ENCODE measurements at regions not wholly inside any gene's neighbourhood (a gene's known extent, or its start where the extent isn't known, plus 50 kb on each side); places are given as distances from the start of the nearest gene placed in this dataset.

- H3K27me3 ChIP-seq (replicated peaks; ENCODE audit: insufficient read depth, low read depth, low read length, poor library complexity) = no peaks in the 10 kb centered on the region
- no peak for DNase-seq (ENCODE audit: low spot score)
- no peaks in the 10 kb centered on the region for H3K36me3 ChIP-seq (ENCODE audit: insufficient read depth, low read length, poor library complexity, severe bottlenecking)
- TF ChIP-seq EZH2 (IDR thresholded peaks at IDR 0.05; ENCODE audit: borderline replicate concordance, low read depth, low read length, poor library complexity, severe bottlenecking) = no peak
- TF ChIP-seq, protein P1, sequence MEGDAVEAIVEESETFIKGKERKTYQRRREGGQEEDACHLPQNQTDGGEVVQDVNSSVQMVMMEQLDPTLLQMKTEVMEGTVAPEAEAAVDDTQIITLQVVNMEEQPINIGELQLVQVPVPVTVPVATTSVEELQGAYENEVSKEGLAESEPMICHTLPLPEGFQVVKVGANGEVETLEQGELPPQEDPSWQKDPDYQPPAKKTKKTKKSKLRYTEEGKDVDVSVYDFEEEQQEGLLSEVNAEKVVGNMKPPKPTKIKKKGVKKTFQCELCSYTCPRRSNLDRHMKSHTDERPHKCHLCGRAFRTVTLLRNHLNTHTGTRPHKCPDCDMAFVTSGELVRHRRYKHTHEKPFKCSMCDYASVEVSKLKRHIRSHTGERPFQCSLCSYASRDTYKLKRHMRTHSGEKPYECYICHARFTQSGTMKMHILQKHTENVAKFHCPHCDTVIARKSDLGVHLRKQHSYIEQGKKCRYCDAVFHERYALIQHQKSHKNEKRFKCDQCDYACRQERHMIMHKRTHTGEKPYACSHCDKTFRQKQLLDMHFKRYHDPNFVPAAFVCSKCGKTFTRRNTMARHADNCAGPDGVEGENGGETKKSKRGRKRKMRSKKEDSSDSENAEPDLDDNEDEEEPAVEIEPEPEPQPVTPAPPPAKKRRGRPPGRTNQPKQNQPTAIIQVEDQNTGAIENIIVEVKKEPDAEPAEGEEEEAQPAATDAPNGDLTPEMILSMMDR (conservative IDR thresholded peaks at IDR 0.05; ENCODE audit: low read depth, low read length) = no peak
- ChIA-PET CTCF (no interaction called here), POLR2A (ENCODE audit: low non-redundant PET) (no interaction called here)
- no peak overlapping the region for H3K27ac ChIP-seq (ENCODE audit: low read depth, low read length, poor library complexity, severe bottlenecking)
- BruUV-seq (replicated peaks) = no TSS peak
- no peak overlapping the region for H3K4me3 ChIP-seq (ENCODE audit: low read depth, low read length, poor library complexity, severe bottlenecking)
- intact Hi-C loops (cut with micrococcal nuclease; ENCODE audit: unreplicated experiment) = no loop called here
- H3K4me1 ChIP-seq (ENCODE audit: insufficient read depth, low read length, poor library complexity, severe bottlenecking) = no peaks in the 10 kb centered on the region
- peaks cover 3% of the 10 kb centered on the region for H3K9me3 ChIP-seq (ENCODE audit: low read depth, low read length, poor library complexity, severe bottlenecking)
Measured at GRCh38 chr16:80015566-80015965, 415.0 kb upstream of the MAF start.

DNA sequence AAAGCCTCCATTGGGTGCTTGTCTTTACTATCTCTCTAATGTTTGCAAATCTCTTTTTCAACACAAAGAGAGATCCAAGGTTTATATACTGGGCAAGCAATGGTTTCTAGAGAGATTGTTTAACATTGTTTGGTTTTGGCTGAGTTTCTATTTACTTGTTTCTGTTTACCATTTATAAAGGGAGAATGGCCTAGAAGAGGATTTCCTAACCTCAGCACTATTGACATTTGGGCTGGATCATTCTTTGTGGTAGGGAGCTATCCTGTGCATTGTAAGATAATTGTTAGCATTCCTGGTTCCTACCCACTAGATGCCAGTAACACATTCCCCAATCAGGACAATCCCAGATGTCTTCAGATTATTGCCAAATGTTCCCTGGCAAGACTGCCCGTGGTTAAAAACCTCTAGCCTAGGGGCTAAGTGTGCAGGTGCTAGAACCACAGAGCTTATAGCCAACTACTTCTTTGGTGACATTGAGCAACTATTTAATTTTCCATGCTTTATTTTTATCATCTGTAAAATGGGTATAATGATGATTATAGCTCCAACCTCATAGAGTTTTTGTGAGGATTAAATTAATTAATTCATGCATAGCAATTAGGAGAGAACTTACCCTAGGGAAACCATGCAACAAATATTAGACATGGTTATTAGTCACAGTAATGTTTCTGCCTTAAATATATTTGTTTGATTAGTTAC, 413.9 kb upstream of the MAF start:
- POLR2A ChIA-PET (ENCODE audit: low non-redundant PET) = no interaction called here
- Histone ChIP-seq H3K27ac (ENCODE audit: low read depth, low read length, poor library complexity, severe bottlenecking) (no peak overlapping the region), H3K4me1 (ENCODE audit: insufficient read depth, low read length, poor library complexity, severe bottlenecking) (no peaks in the 10 kb centered on the region), H3K4me3 (ENCODE audit: low read depth, low read length, poor library complexity, severe bottlenecking) (no peak overlapping the region), H3K36me3 (ENCODE audit: insufficient read depth, low read length, poor library complexity, severe bottlenecking) (no peaks in the 10 kb centered on the region), H3K9me3 (ENCODE audit: low read depth, low read length, poor library complexity, severe bottlenecking) (peaks cover 3% of the 10 kb centered on the region), H3K27me3 (replicated peaks; ENCODE audit: insufficient read depth, low read depth, low read length, poor library complexity) (no peaks in the 10 kb centered on the region)
- intact Hi-C loops (cut with micrococcal nuclease; ENCODE audit: unreplicated experiment) = no loop called here
- no peak for TF ChIP-seq EZH2 (IDR thresholded peaks at IDR 0.05; ENCODE audit: borderline replicate concordance, low read depth, low read length, poor library complexity, severe bottlenecking)
- TF ChIP-seq, protein P1 (conservative IDR thresholded peaks at IDR 0.05; ENCODE audit: low read depth, low read length) = no peak
- CTCF ChIA-PET = no interaction called here
- DNase-seq (ENCODE audit: low spot score) = no peak
- no TSS peak for BruUV-seq (replicated peaks)

DNA sequence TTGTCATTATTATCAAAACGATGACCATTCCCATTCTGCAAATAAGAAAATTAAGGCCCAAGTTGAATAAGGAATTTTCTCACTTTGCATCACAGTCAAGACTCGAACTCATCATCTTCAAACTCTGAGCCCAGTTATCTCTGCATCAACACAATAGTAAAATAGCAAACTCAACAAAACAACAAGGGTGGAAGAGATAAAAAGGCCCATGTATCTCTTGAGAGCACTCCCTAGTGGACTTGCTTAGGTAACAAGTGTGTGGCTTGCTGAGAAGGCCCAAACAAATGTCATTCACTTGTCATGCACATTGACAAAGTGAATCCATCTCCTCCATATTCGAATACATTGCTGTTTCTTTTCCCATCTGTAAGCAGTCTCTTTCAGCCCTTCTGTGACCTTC, 412.0 kb upstream of the MAF start:
- no peaks in the 10 kb centered on the region for H3K36me3 ChIP-seq (ENCODE audit: insufficient read depth, low read length, poor library complexity, severe bottlenecking)
- ChIA-PET CTCF (no interaction called here), POLR2A (ENCODE audit: low non-redundant PET) (no interaction called here)
- peaks cover 7% of the 10 kb centered on the region for H3K9me3 ChIP-seq (ENCODE audit: low read depth, low read length, poor library complexity, severe bottlenecking)
- H3K4me3 ChIP-seq (ENCODE audit: low read depth, low read length, poor library complexity, severe bottlenecking) = no peak overlapping the region
- intact Hi-C loops (cut with micrococcal nuclease; ENCODE audit: unreplicated experiment) = no loop called here
- BruUV-seq (replicated peaks) = no TSS peak
- H3K27ac ChIP-seq (ENCODE audit: low read depth, low read length, poor library complexity, severe bottlenecking) = no peak overlapping the region
- H3K27me3 ChIP-seq (replicated peaks; ENCODE audit: insufficient read depth, low read depth, low read length, poor library complexity) = no peaks in the 10 kb centered on the region
- no peaks in the 10 kb centered on the region for H3K4me1 ChIP-seq (ENCODE audit: insufficient read depth, low read length, poor library complexity, severe bottlenecking)
- TF ChIP-seq EZH2 (IDR thresholded peaks at IDR 0.05; ENCODE audit: borderline replicate concordance, low read depth, low read length, poor library complexity, severe bottlenecking) = no peak
- TF ChIP-seq, protein P1 (conservative IDR thresholded peaks at IDR 0.05; ENCODE audit: low read depth, low read length) = no peak
- no peak for DNase-seq (ENCODE audit: low spot score)
